G401 (cell line): ENCODE measurements at regions not wholly inside any gene's neighbourhood (a gene's known extent, or its start where the extent isn't known, plus 50 kb on each side); places are given as distances from the start of the nearest gene placed in this dataset.

Experiments used
- DNase-seq: peaks from one replicate; pipeline ENCODE4 v3.0.0-alpha.2; 2015; ENCODE audit warnings: low spot score
- in situ Hi-C: cut with HindIII; loops from 2 replicates; pipeline ENCODE4 v1.10.0; 2016; ENCODE audit warnings: low sequenced_read_pairs, mixed read lengths

GRCh38 chr7:22676385-22676784 is 50.6 kb upstream of the IL6 start:
- no peak for DNase-seq
- in situ Hi-C loops, result no loop called here

- in situ Hi-C loops, result no loop called here
- no peak for DNase-seq
Observed at GRCh38 chr7:22675917-22676343, 51.1 kb upstream of the IL6 start.

GRCh38 chr7:22675421-22675820 is 51.6 kb upstream of the IL6 start:
- no peak for DNase-seq
- in situ Hi-C loops, result no loop called here

- DNase-seq, result no peak
- in situ Hi-C loops, result no loop called here
Observed at GRCh38 chr7:22672846-22673680, 53.9 kb upstream of the IL6 start.

GRCh38 chr7:22671177-22671879 is 55.7 kb upstream of the IL6 start:
- in situ Hi-C loops, result no loop called here

GRCh38 chr7:22670422-22670815 is 56.6 kb upstream of the IL6 start:
- in situ Hi-C loops, result no loop called here

More at GRCh38 chr7:22671177-22671879, 55.7 kb upstream of the IL6 start:
- DNase-seq, result no peak

DNA sequence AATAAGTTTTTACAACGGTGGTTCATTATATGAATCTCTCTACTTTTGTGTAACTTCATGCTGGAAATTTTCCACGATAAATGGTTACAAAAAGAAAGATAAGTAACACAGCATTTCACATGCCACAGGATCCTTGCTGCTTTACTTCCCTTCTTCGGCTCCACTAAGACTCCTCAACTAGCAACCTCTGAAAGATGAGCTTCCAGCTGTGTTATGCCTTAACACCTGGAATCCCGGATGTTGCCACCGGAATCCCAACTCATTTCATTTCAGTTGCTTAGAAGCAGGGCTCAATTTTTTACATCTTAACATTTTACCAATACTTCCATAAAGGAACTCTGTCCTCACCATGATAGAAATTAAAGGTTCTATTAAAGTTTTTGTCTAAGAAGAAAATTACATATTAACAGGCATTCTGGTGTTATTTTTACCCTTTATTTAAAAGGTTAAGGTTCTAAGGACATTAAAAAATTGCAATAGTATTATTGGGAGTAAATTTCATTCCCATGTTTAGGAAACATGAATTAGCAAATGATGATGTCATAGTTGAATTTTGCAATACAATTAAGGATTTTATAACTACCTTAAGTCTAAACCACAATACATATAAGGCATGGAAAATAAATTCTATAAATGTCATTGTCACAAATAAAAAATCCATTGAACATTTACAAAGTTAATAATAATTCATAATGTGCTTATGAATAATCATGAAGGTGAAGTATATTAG is 57.1 kb upstream of the IL6 start:
- in situ Hi-C loops, result no loop called here
- DNase-seq, result no peak

More at GRCh38 chr7:22670422-22670815, 56.6 kb upstream of the IL6 start:
- no peak for DNase-seq

DNA sequence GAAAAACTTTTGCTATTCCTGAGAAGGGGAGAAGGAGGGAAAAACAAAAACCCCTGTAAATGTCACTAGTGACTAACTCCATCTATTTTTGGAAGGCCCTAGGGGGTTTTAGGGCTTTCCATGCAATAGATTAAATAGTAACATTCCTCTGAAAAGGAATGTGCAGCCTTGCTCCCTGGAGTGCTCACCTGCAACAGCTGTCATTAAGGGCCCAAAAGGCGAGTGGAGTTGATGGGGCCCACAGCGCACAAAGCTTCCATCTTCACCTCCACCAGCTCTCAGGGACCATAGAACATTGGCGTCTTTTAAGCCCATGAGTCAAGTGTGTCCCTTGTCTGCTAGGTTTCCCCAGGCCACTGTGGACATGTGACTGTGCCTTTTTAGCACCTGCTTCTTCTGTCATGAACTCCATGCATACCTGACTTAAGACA is 58.0 kb upstream of the IL6 start:
- in situ Hi-C loops, result no loop called here
- DNase-seq, result no peak

DNA sequence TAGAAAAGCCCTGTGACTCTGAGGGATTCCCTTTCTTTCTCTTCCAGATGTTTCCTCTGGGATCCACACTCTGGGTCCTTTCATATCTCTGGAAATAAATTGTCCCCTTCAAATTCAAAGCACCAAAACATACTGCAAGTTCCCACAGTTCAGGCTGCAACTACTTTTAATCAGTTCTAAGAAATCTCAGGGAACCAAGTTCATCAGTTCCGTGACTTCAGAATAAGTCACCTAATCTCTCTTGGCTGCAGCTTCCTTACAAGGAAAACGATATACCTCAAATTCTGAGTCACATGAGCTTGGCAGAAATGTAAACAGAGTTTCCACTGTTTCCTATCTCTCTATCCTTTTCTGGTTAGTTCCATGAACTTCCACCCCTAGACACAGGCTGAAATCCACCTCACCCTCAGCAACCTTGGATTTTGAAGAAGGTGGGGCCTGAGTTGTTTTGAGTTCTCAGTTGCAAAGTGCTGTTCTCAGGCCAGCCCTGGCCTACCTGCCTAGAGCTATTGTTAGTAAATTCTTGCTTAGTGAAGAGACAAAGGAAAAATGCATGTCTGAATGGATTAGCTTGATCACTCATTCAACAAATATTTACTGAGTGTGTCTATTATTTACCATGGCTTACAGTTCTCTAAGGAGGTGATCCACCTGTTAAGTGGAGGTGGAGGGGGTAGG is 59.3 kb upstream of the IL6 start:
- in situ Hi-C loops, result no loop called here
- DNase-seq, result no peak

- in situ Hi-C loops, result no loop called here
- no peak for DNase-seq
Observed at GRCh38 chr7:22667187-22667561, 59.8 kb upstream of the IL6 start.

GRCh38 chr7:22666732-22667131 is 60.3 kb upstream of the IL6 start:
- DNase-seq, result no peak
- in situ Hi-C loops, result no loop called here

GRCh38 chr7:22665923-22666322 is 61.1 kb upstream of the IL6 start:
- in situ Hi-C loops, result no loop called here

DNA sequence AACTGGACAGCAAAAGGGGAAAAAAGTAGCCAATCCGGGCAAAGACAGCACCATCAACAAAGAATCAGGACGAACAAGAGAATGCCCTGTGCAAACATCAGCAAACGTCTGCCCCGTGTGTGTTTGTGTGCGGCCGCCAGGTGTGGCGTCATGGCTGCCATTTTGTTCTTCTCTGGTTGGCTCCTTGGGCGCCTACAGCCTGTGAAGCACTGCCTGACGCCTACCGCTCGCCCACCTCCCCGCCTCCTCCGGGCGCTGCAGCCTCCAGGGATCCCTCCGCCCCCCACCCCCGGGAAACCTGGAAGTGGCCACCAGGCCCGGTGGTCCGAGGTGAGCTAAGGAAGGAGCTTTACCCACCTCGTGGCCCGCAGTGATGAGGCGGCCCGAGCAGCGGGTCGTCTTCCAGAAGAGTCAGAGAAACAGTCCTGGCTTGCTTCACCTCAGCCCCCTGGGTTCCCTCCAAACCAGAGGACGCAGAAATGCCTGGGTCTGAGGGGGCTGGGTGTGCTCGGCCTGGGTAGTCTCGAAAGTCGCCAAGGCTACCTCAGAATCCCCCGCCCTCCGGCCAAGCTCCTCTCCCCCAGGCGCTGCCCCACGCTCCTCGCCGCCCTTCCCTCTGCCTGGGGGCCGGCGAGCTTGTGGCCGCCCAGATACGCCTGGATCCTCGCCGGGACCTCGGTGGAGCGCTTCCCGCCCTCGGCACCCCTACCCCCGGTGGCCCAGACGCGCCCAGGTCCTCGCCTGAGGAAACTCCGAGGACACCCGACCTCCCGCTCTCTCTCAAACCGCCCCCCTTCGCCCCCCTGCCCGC is 61.8 kb upstream of the IL6 start:
- DNase-seq, result no peak
- in situ Hi-C loops, result no loop called here

More at GRCh38 chr7:22665923-22666322, 61.1 kb upstream of the IL6 start:
- no peak for DNase-seq

- DNase-seq, result no peak
- in situ Hi-C loops, result no loop called here
Observed at GRCh38 chr7:22663721-22664120, 63.3 kb upstream of the IL6 start.

DNA sequence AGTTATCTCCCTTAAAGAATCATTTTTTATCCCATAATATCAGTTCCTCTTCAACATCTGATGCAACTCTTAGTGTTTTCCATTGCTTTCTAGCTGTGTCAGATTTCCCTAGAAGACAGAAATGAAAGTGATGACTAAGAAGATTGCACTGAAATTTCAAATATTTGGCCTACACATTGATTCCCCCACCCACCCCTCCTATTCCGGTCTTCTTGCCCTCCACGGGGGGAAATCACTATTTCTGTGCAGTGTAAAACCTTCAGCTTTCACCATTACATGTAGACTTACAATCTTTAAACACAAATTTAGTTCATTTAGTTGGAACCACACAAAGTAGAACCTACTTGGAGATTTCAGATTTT is 63.7 kb upstream of the IL6 start:
- in situ Hi-C loops, result no loop called here
- no peak for DNase-seq

GRCh38 chr7:22662556-22663356 is 64.2 kb upstream of the IL6 start:
- DNase-seq, result no peak
- in situ Hi-C loops, result no loop called here

- in situ Hi-C loops, result no loop called here
- DNase-seq, result no peak
Observed at GRCh38 chr7:22662036-22662435, 65.0 kb upstream of the IL6 start.

DNA sequence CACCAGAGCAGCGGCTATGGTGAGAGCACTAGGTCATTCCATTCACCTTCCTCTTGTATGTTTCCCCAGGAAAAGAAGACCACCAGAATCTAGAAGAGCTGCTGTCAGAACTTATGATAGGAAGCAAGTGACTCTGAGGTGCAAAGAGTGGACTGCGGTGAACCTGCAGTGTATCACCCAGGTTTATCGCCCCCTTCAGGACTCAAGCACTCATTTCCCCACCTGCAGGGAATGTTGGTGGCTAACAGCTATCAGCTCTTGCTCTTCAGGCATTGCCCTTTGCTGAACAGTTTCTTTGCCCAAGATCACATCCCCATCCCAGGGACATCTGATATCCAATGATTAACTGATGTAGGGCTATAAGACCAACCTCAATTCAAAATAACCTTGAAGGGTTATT is 66.3 kb upstream of the IL6 start:
- DNase-seq, result no peak
- in situ Hi-C loops, result no loop called here
